RWPE2 (cell line): ENCODE measurements at regions not wholly inside any gene's neighbourhood (a gene's known extent, or its start where the extent isn't known, plus 50 kb on each side); places are given as distances from the start of the nearest gene placed in this dataset.
"Not testable (repeated sequence)": the region's sequence is repeated elsewhere in the genome, so short reads cannot be mapped to it uniquely, and the experiment has no call there.

Experiments
- ATAC-seq: fragments of 200-7000 bp; cut with Tn5 transposase; 3 replicates; pipeline ENCODE4 v1.9.1; 2021; ENCODE audit warnings: low read depth
- DNase-seq: peaks from one replicate; pipeline ENCODE4 v3.0.0-alpha.2; 2020; ENCODE audit warnings: low spot score
- H3K27ac ChIP-seq: fragments of 450-650 bp; 2 replicates; pipeline ENCODE4 v1.5.1; 2017; ENCODE audit warnings: mild to moderate bottlenecking; ENCODE audit not compliant: poor library complexity, severe bottlenecking
- H3K27me3 ChIP-seq: fragments of 250-450 bp; sonication (Bioruptor Pico); 2 replicates; pipeline ENCODE4 v1.5.1; 2021; ENCODE audit warnings: mild to moderate bottlenecking, moderate library complexity; ENCODE audit not compliant: insufficient read depth, poor library complexity, severe bottlenecking
- H3K36me3 ChIP-seq: fragments of 250-450 bp; sonication (Bioruptor Pico); 2 replicates; pipeline ENCODE4 v1.5.1; 2020; ENCODE audit warnings: low read depth, mild to moderate bottlenecking, moderate library complexity
- H3K4me1 ChIP-seq: fragments of 250-450 bp; sonication (Bioruptor Pico); 2 replicates; pipeline ENCODE4 v1.5.1; 2021; ENCODE audit warnings: mild to moderate bottlenecking, moderate library complexity; ENCODE audit not compliant: insufficient read depth, poor library complexity, severe bottlenecking
- H3K4me3 ChIP-seq: fragments of 250-450 bp; sonication (Bioruptor Pico); 2 replicates; pipeline ENCODE4 v1.5.1; 2021; ENCODE audit warnings: mild to moderate bottlenecking, moderate library complexity; ENCODE audit not compliant: severe bottlenecking
- H3K9me3 ChIP-seq: fragments of 250-450 bp; sonication (Bioruptor Pico); 2 replicates; pipeline ENCODE4 v1.5.1; 2021; ENCODE audit warnings: mild to moderate bottlenecking, moderate library complexity; ENCODE audit not compliant: severe bottlenecking
- CTCF ChIP-seq: fragments of 450-650 bp; IDR thresholded peaks from one replicate; pipeline ENCODE4 v1.5.1; 2017; ENCODE audit warnings: mild to moderate bottlenecking, moderate library complexity; ENCODE audit not compliant: poor library complexity, severe bottlenecking

GRCh38 chr18:51562866-51563265 is 365.4 kb upstream of the MEX3C start:
- TF ChIP-seq CTCF, result no peak
- Histone ChIP-seq H3K4me1 (no peaks in the 10 kb centered on the region), H3K27ac (no peak overlapping the region), H3K4me3 (no peak overlapping the region), H3K9me3 (no peaks in the 10 kb centered on the region), H3K27me3 (no peaks in the 10 kb centered on the region), H3K36me3 (no peaks in the 10 kb centered on the region)
- DNase-seq (no peak), ATAC-seq (no peak)

- Histone ChIP-seq H3K4me3 (no peak overlapping the region), H3K9me3 (no peaks in the 10 kb centered on the region), H3K27ac (no peak overlapping the region), H3K4me1 (no peaks in the 10 kb centered on the region), H3K27me3 (no peaks in the 10 kb centered on the region), H3K36me3 (no peaks in the 10 kb centered on the region)
- no peak for DNase-seq
- TF ChIP-seq CTCF, result no peak
- ATAC-seq, result no peak
These were observed 365.9 kb upstream of the MEX3C start for GRCh38 chr18:51563396-51563795.

GRCh38 chr18:51568151-51568550 is 370.7 kb upstream of the MEX3C start:
- ATAC-seq (no peak), DNase-seq (no peak)
- Histone ChIP-seq H3K4me3 (no peak overlapping the region), H3K9me3 (no peaks in the 10 kb centered on the region), H3K36me3 (no peaks in the 10 kb centered on the region), H3K27ac (no peak overlapping the region), H3K27me3 (no peaks in the 10 kb centered on the region), H3K4me1 (no peaks in the 10 kb centered on the region)
- TF ChIP-seq CTCF, result no peak

GRCh38 chr18:51569153-51569552 is 371.7 kb upstream of the MEX3C start:
- Histone ChIP-seq H3K36me3 (no peaks in the 10 kb centered on the region), H3K27ac (no peak overlapping the region), H3K4me1 (no peaks in the 10 kb centered on the region), H3K9me3 (no peaks in the 10 kb centered on the region), H3K4me3 (no peak overlapping the region), H3K27me3 (no peaks in the 10 kb centered on the region)
- no peak for TF ChIP-seq CTCF
- DNase-seq (no peak), ATAC-seq (no peak)

DNA sequence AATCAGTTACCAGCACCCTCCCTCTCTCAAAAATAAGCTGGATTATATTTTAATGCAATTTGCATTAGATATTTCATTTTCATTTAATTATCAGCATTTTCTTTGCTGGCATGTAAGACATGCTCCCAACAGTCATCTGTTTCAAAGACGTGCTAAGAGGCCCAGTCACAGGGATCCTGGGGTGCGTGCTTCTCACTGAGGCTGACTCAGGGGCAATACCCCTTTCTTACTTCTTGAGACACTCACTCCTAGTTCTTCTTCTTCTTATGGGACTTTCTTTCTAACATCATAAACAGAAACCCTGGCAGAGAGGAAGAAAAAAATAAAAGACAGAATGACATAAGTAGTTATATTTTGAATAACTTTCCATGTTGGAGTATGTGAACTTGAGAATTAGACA is 372.1 kb upstream of the MEX3C start:
- Histone ChIP-seq H3K4me1 (no peaks in the 10 kb centered on the region), H3K27me3 (no peaks in the 10 kb centered on the region), H3K9me3 (no peaks in the 10 kb centered on the region), H3K27ac (no peak overlapping the region), H3K36me3 (no peaks in the 10 kb centered on the region), H3K4me3 (no peak overlapping the region)
- no peak for TF ChIP-seq CTCF
- no peak for DNase-seq
- ATAC-seq, result no peak

GRCh38 chr18:51570071-51570470 is 372.6 kb upstream of the MEX3C start:
- not testable (repeated sequence) for H3K4me3 ChIP-seq, H3K36me3 ChIP-seq, ATAC-seq, H3K27me3 ChIP-seq, H3K9me3 ChIP-seq, H3K4me1 ChIP-seq, DNase-seq, H3K27ac ChIP-seq

DNA sequence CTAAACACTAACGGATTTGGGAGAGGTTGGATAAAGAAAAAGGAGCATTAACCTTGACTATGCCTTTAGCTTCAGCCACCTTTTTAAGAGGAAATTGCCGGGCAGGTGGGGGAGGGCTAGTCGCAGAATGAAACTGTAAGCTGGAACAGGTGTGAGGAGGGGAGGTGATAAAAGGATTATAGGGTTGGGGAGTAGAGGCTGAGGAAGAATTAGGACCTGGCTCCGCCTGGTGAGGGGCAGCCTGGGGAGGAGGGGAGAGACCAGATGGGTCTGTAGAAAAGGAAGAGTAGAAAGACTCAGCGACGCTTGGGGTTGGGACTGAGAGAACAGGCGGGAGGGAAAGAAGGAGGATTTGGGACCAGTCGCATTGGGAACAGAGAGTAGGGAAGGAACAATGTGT is 376.4 kb upstream of the MEX3C start:
- not testable (repeated sequence) for H3K4me3 ChIP-seq, H3K4me1 ChIP-seq, H3K27ac ChIP-seq, H3K36me3 ChIP-seq, DNase-seq, H3K27me3 ChIP-seq, H3K9me3 ChIP-seq, ATAC-seq
